Neural crest cell (in vitro differentiated cells): ENCODE measurements at regions not wholly inside any gene's neighbourhood (a gene's known extent, or its start where the extent isn't known, plus 50 kb on each side); places are given as distances from the start of the nearest gene placed in this dataset.

Experiments
- DNase-seq: peaks from one replicate; pipeline ENCODE4 v3.0.0; 2021; ENCODE audit warnings: low read depth, mixed read lengths, low spot score
- H3K27ac Mint-ChIP-seq: one replicate; pipeline ENCODE4 v1.8.0; 2021; ENCODE audit warnings: mild to moderate bottlenecking, mixed read lengths; ENCODE audit not compliant: unreplicated experiment
- H3K27me3 Mint-ChIP-seq: 2 replicates; pipeline ENCODE4 v1.8.0; 2021; ENCODE audit warnings: low read depth, mild to moderate bottlenecking, mixed read lengths
- H3K36me3 Mint-ChIP-seq: 2 replicates; pipeline ENCODE4 v1.8.0; 2021; ENCODE audit warnings: low read depth, mild to moderate bottlenecking, mixed read lengths
- H3K4me1 Mint-ChIP-seq: 2 replicates; pipeline ENCODE4 v1.8.0; 2021; ENCODE audit warnings: mixed read lengths
- H3K4me3 Mint-ChIP-seq: one replicate; pipeline ENCODE4 v1.8.0; 2021; ENCODE audit warnings: mild to moderate bottlenecking, mixed read lengths
- H3K9me3 Mint-ChIP-seq: 2 replicates; pipeline ENCODE4 v1.8.0; 2021; ENCODE audit warnings: mixed read lengths
- CTCF ChIP-seq: fragments of 200-600 bp; sonication (generic); conservative IDR thresholded peaks from 2 replicates; pipeline ENCODE4 v1.5.0; 2021; ENCODE audit warnings: antibody characterized with exemption, mild to moderate bottlenecking

GRCh38 chr2:6369266-6369665 lies 496.4 kb downstream of the CMPK2 start:
- peaks cover 5% of the 10 kb centered on the region for H3K9me3 Mint-ChIP-seq

GRCh38 chr2:6370753-6371551 lies 494.8 kb downstream of the CMPK2 start:
- Mint-ChIP-seq H3K36me3 (peaks cover 18% of the 10 kb centered on the region), H3K4me3 (no peak overlapping the region), H3K27me3 (no peaks in the 10 kb centered on the region), H3K4me1 (peaks cover 27% of the 10 kb centered on the region), H3K27ac (no peak overlapping the region), H3K9me3 (peaks cover 9% of the 10 kb centered on the region)
- no peak for TF ChIP-seq CTCF
- DNase-seq: no peak

More at GRCh38 chr2:6369266-6369665, 496.4 kb downstream of the CMPK2 start:
- no peak overlapping the region for H3K27ac Mint-ChIP-seq
- peaks cover 27% of the 10 kb centered on the region for H3K4me1 Mint-ChIP-seq
- no peak overlapping the region for H3K4me3 Mint-ChIP-seq
- H3K27me3 Mint-ChIP-seq: no peaks in the 10 kb centered on the region
- DNase-seq: no peak
- TF ChIP-seq CTCF: no peak
- H3K36me3 Mint-ChIP-seq: peaks cover 14% of the 10 kb centered on the region

- H3K4me1 Mint-ChIP-seq: peaks cover 27% of the 10 kb centered on the region
- DNase-seq: no peak
- TF ChIP-seq CTCF: no peak
- no peaks in the 10 kb centered on the region for H3K27me3 Mint-ChIP-seq
- peaks cover 23% of the 10 kb centered on the region for H3K36me3 Mint-ChIP-seq
- no peak overlapping the region for H3K4me3 Mint-ChIP-seq
- peaks cover 12% of the 10 kb centered on the region for H3K9me3 Mint-ChIP-seq
- H3K27ac Mint-ChIP-seq: no peak overlapping the region
These were observed 493.3 kb downstream of the CMPK2 start for GRCh38 chr2:6372317-6372901.

- peaks cover 20% of the 10 kb centered on the region for H3K4me1 Mint-ChIP-seq
- H3K27me3 Mint-ChIP-seq: no peaks in the 10 kb centered on the region
- no peak overlapping the region for H3K4me3 Mint-ChIP-seq
- H3K36me3 Mint-ChIP-seq: peaks cover 13% of the 10 kb centered on the region
- H3K9me3 Mint-ChIP-seq: peaks cover 17% of the 10 kb centered on the region
- no peak for DNase-seq
- H3K27ac Mint-ChIP-seq: no peak overlapping the region
- TF ChIP-seq CTCF: no peak
These were observed 484.4 kb downstream of the CMPK2 start for GRCh38 chr2:6381326-6381725.

GRCh38 chr2:6384341-6384740 lies 481.4 kb downstream of the CMPK2 start:
- Mint-ChIP-seq H3K27me3 (no peaks in the 10 kb centered on the region), H3K4me3 (no peak overlapping the region), H3K4me1 (peaks cover 20% of the 10 kb centered on the region), H3K36me3 (no peaks in the 10 kb centered on the region), H3K27ac (no peak overlapping the region), H3K9me3 (peaks cover 14% of the 10 kb centered on the region)
- no peak for DNase-seq
- TF ChIP-seq CTCF: no peak
